ENCODE measurements at regions not wholly inside any gene's neighbourhood (a gene's known extent, or its start where the extent isn't known, plus 50 kb on each side); places are given as distances from the start of the nearest gene placed in this dataset.

- Histone ChIP-seq H3K36me3 (ENCODE audit: control insufficient read depth, insufficient read depth, low read length) (no peaks in the 10 kb centered on the region), H3K27me3 (replicated peaks; ENCODE audit: control insufficient read depth, insufficient read depth, low read length) (no peaks in the 10 kb centered on the region), H3K4me3 (replicated peaks; ENCODE audit: low read depth, low read length) (no peak overlapping the region)
- DNase-seq (ENCODE audit: extremely low read depth, insufficient read length) = no peak
- TF ChIP-seq CTCF (IDR thresholded peaks at IDR 0.05; ENCODE audit: insufficient read depth, low read length, poor library complexity, severe bottlenecking) = no peak
These were observed 74.4 kb downstream of the PRL start for GRCh38 chr6:22222469-22222868.

GRCh38 chr6:22227824-22228610 lies 68.8 kb downstream of the PRL start:
- no peak for DNase-seq (ENCODE audit: extremely low read depth, insufficient read length)
- Histone ChIP-seq H3K36me3 (ENCODE audit: control insufficient read depth, insufficient read depth, low read length) (no peaks in the 10 kb centered on the region), H3K4me3 (replicated peaks; ENCODE audit: low read depth, low read length) (no peak overlapping the region), H3K27me3 (replicated peaks; ENCODE audit: control insufficient read depth, insufficient read depth, low read length) (no peaks in the 10 kb centered on the region)
- TF ChIP-seq CTCF (IDR thresholded peaks at IDR 0.05; ENCODE audit: insufficient read depth, low read length, poor library complexity, severe bottlenecking) = no peak

GRCh38 chr6:22231050-22231449 lies 65.8 kb downstream of the PRL start:
- H3K27me3 ChIP-seq (replicated peaks; ENCODE audit: control insufficient read depth, insufficient read depth, low read length) = no peaks in the 10 kb centered on the region
- no peak for TF ChIP-seq CTCF (IDR thresholded peaks at IDR 0.05; ENCODE audit: insufficient read depth, low read length, poor library complexity, severe bottlenecking)
- DNase-seq (ENCODE audit: extremely low read depth, insufficient read length) = no peak
- no peak overlapping the region for H3K4me3 ChIP-seq (replicated peaks; ENCODE audit: low read depth, low read length)
- no peaks in the 10 kb centered on the region for H3K36me3 ChIP-seq (ENCODE audit: control insufficient read depth, insufficient read depth, low read length)

GRCh38 chr6:22231616-22232015 lies 65.2 kb downstream of the PRL start:
- no peak for TF ChIP-seq CTCF (IDR thresholded peaks at IDR 0.05; ENCODE audit: insufficient read depth, low read length, poor library complexity, severe bottlenecking)
- H3K36me3 ChIP-seq (ENCODE audit: control insufficient read depth, insufficient read depth, low read length) = no peaks in the 10 kb centered on the region
- H3K27me3 ChIP-seq (replicated peaks; ENCODE audit: control insufficient read depth, insufficient read depth, low read length) = no peaks in the 10 kb centered on the region
- H3K4me3 ChIP-seq (replicated peaks; ENCODE audit: low read depth, low read length) = no peak overlapping the region
- no peak for DNase-seq (ENCODE audit: extremely low read depth, insufficient read length)

GRCh38 chr6:22236626-22237414 lies 60.0 kb downstream of the PRL start:
- Histone ChIP-seq H3K27me3 (replicated peaks; ENCODE audit: control insufficient read depth, insufficient read depth, low read length) (no peaks in the 10 kb centered on the region), H3K36me3 (ENCODE audit: control insufficient read depth, insufficient read depth, low read length) (no peaks in the 10 kb centered on the region), H3K4me3 (replicated peaks; ENCODE audit: low read depth, low read length) (no peak overlapping the region)
- TF ChIP-seq CTCF (IDR thresholded peaks at IDR 0.05; ENCODE audit: insufficient read depth, low read length, poor library complexity, severe bottlenecking) = no peak
- DNase-seq (ENCODE audit: extremely low read depth, insufficient read length) = no peak

Data from GM06990 (cell line).